HepG2 (cell line): ENCODE measurements at regions not wholly inside any gene's neighbourhood (a gene's known extent, or its start where the extent isn't known, plus 50 kb on each side); places are given as distances from the start of the nearest gene placed in this dataset.

Experiments
- HIVEP1 ChIP-seq: sonication (generic); formaldehyde crosslinking; IDR thresholded peaks from 2 replicates; pipeline ENCODE4 v1.4.0; 2020; ENCODE audit warnings: mild to moderate bottlenecking, missing genetic modification reagents
- TARDBP ChIP-seq: sonication (generic); formaldehyde crosslinking; IDR thresholded peaks from 2 replicates; pipeline ENCODE4 v1.8.0; 2022; ENCODE audit warnings: mild to moderate bottlenecking, missing genetic modification reagents
- ZFP1 ChIP-seq: IDR thresholded peaks from 2 replicates; pipeline ENCODE4 v1.6.1; 2016
- TF ChIP-seq, protein P1 (sequence below): sonication (generic); formaldehyde crosslinking; IDR thresholded peaks from 2 replicates; pipeline ENCODE4 v1.5.0; 2020; ENCODE audit warnings: mild to moderate bottlenecking, missing genetic modification reagents, moderate library complexity
- TF ChIP-seq, protein P2 (sequence below): sonication (generic); formaldehyde crosslinking; IDR thresholded peaks from 2 replicates; pipeline ENCODE4 v1.5.0; 2020; ENCODE audit warnings: missing genetic modification reagents, mild to moderate bottlenecking, borderline replicate concordance

DNA sequence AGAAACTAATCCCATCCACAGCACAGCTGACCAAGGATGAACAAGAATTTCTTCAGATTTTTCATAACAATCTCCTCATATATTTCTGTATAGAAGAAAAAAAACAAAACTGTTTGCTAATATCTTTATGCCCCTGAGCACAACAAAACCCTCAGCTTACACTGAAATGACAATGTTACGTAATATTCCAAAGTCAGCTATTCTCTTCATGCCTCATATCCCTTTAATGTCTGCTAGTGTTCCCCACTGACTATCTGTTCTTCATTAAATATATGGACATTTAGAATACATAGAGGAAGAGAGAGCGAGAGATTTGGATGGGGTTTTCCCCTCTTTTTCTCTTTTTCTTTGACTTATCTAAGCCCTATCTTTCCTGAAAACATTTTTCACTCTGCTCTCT is 87.9 kb upstream of the GULP1 start:
- TF ChIP-seq HIVEP1 (CRISPR knock-in tag): no peak
- TF ChIP-seq, protein P1, sequence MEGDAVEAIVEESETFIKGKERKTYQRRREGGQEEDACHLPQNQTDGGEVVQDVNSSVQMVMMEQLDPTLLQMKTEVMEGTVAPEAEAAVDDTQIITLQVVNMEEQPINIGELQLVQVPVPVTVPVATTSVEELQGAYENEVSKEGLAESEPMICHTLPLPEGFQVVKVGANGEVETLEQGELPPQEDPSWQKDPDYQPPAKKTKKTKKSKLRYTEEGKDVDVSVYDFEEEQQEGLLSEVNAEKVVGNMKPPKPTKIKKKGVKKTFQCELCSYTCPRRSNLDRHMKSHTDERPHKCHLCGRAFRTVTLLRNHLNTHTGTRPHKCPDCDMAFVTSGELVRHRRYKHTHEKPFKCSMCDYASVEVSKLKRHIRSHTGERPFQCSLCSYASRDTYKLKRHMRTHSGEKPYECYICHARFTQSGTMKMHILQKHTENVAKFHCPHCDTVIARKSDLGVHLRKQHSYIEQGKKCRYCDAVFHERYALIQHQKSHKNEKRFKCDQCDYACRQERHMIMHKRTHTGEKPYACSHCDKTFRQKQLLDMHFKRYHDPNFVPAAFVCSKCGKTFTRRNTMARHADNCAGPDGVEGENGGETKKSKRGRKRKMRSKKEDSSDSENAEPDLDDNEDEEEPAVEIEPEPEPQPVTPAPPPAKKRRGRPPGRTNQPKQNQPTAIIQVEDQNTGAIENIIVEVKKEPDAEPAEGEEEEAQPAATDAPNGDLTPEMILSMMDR: no peak
- no peak for TF ChIP-seq ZFP1 (CRISPR knock-in tag)
- no peak for TF ChIP-seq TARDBP (CRISPR knock-in tag)
- TF ChIP-seq, protein P2, sequence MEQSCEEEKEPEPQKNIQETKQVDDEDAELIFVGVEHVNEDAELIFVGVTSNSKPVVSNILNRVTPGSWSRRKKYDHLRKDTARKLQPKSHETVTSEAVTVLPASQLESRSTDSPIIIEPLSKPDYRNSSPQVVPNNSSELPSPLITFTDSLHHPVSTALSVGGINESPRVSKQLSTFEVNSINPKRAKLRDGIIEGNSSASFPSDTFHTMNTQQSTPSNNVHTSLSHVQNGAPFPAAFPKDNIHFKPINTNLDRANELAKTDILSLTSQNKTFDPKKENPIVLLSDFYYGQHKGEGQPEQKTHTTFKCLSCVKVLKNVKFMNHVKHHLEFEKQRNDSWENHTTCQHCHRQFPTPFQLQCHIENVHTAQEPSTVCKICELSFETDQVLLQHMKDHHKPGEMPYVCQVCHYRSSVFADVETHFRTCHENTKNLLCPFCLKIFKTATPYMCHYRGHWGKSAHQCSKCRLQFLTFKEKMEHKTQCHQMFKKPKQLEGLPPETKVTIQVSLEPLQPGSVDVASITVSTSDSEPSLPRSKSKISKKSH (CRISPR knock-in tag): no peak
